ENCODE measurements at regions not wholly inside any gene's neighbourhood (a gene's known extent, or its start where the extent isn't known, plus 50 kb on each side); places are given as distances from the start of the nearest gene placed in this dataset.

- DNase-seq (ENCODE audit: low read depth) = no peak
- Histone ChIP-seq H3K9me3 (ENCODE audit: control insufficient read depth, low read length) (no peaks in the 10 kb centered on the region), H3K9ac (ENCODE audit: low read length) (no peak overlapping the region), H3K4me3 (ENCODE audit: low read length) (no peak overlapping the region), H3K36me3 (ENCODE audit: control insufficient read depth, insufficient read depth, low read length, severe bottlenecking) (no peaks in the 10 kb centered on the region), H3K4me1 (ENCODE audit: control insufficient read depth, insufficient read depth, low read length) (peaks cover 29% of the 10 kb centered on the region), H3K27me3 (replicated peaks; ENCODE audit: control insufficient read depth, insufficient read depth, low read length) (no peaks in the 10 kb centered on the region)
Measured at GRCh38 chr3:188064831-188065493, 89.0 kb upstream of the LPP start.

GRCh38 chr3:188066141-188066540 lies 87.8 kb upstream of the LPP start:
- H3K9ac ChIP-seq (ENCODE audit: low read length) = no peak overlapping the region
- no peaks in the 10 kb centered on the region for H3K9me3 ChIP-seq (ENCODE audit: control insufficient read depth, low read length)
- peaks cover 25% of the 10 kb centered on the region for H3K4me1 ChIP-seq (ENCODE audit: control insufficient read depth, insufficient read depth, low read length)
- H3K4me3 ChIP-seq (ENCODE audit: low read length) = no peak overlapping the region
- no peaks in the 10 kb centered on the region for H3K27me3 ChIP-seq (replicated peaks; ENCODE audit: control insufficient read depth, insufficient read depth, low read length)
- no peaks in the 10 kb centered on the region for H3K36me3 ChIP-seq (ENCODE audit: control insufficient read depth, insufficient read depth, low read length, severe bottlenecking)
- peak; percentile 44 for DNase-seq (ENCODE audit: low read depth)

GRCh38 chr3:188067932-188068331 lies 86.0 kb upstream of the LPP start:
- H3K36me3 ChIP-seq (ENCODE audit: control insufficient read depth, insufficient read depth, low read length, severe bottlenecking) = no peaks in the 10 kb centered on the region
- no peak overlapping the region for H3K4me3 ChIP-seq (ENCODE audit: low read length)
- peaks cover 26% of the 10 kb centered on the region for H3K4me1 ChIP-seq (ENCODE audit: control insufficient read depth, insufficient read depth, low read length)
- H3K9me3 ChIP-seq (ENCODE audit: control insufficient read depth, low read length) = no peaks in the 10 kb centered on the region
- H3K27me3 ChIP-seq (replicated peaks; ENCODE audit: control insufficient read depth, insufficient read depth, low read length) = no peaks in the 10 kb centered on the region
- peak; percentile 51 for DNase-seq (ENCODE audit: low read depth)
- no peak overlapping the region for H3K9ac ChIP-seq (ENCODE audit: low read length)

DNA sequence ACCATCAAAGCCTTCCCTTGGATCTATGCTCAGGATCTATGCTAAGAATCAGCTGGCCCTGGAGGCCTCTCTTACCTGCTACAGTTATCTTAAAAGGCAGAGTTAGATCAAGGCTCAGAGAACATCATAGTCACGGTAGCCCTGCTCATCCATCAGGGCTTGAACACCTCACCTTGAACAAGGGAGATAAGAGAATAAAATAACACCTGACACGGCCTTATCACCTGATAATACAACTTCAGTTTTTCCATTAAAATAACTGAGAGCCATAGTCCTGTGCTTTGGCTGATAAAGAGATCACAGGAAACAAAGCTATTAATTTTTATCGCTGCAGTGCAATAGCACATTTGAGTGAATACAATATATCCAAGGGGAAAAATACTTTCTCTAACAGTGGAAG lies 85.6 kb upstream of the LPP start:
- H3K4me3 ChIP-seq (ENCODE audit: low read length) = no peak overlapping the region
- H3K27me3 ChIP-seq (replicated peaks; ENCODE audit: control insufficient read depth, insufficient read depth, low read length) = no peaks in the 10 kb centered on the region
- H3K9me3 ChIP-seq (ENCODE audit: control insufficient read depth, low read length) = no peaks in the 10 kb centered on the region
- no peaks in the 10 kb centered on the region for H3K36me3 ChIP-seq (ENCODE audit: control insufficient read depth, insufficient read depth, low read length, severe bottlenecking)
- no peak for DNase-seq (ENCODE audit: low read depth)
- H3K4me1 ChIP-seq (ENCODE audit: control insufficient read depth, insufficient read depth, low read length) = peaks cover 28% of the 10 kb centered on the region
- no peak overlapping the region for H3K9ac ChIP-seq (ENCODE audit: low read length)

DNA sequence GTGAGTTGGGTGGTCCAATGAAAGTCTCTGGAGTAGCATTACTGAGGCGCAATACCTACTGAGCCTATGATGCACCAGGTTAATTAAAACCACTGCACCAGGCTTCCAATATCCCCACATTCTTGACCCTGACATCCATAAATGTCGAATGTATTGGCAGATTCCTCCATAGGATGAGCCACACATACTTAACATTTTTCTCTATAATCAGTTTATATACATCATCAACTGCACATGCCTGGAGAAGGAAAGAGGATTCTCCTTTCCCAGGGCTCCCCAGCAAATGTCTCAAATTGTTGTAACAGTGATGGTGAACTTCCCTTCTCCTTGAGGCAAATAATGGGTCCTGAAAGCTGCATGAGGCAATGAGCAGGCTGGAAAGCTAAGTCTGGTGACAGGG lies 82.3 kb upstream of the LPP start:
- Histone ChIP-seq H3K9me3 (ENCODE audit: control insufficient read depth, low read length) (no peaks in the 10 kb centered on the region), H3K36me3 (ENCODE audit: control insufficient read depth, insufficient read depth, low read length, severe bottlenecking) (no peaks in the 10 kb centered on the region), H3K9ac (ENCODE audit: low read length) (no peak overlapping the region), H3K27me3 (replicated peaks; ENCODE audit: control insufficient read depth, insufficient read depth, low read length) (no peaks in the 10 kb centered on the region), H3K4me1 (ENCODE audit: control insufficient read depth, insufficient read depth, low read length) (peaks cover 28% of the 10 kb centered on the region), H3K4me3 (ENCODE audit: low read length) (no peak overlapping the region)
- DNase-seq (ENCODE audit: low read depth) = no peak

DNA sequence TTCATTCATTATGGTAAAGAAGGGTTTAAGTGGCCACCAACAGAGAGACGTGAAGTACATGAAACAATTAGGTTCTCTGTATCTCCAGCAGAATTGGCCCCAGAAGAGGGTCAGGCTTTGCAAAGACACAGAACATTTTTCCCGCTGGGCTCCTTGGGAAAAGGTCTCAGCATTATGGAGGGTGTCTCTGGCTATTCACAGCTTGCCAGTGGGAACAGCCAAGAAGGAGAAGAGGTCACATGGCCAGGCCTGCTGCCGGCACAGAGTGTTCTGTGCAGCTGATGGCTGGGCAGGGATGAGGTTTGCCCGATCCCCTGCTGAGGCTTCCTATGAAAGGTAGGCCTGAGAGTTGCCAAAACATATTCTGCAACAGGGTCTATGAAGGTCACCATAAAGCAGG lies 77.8 kb upstream of the LPP start:
- Histone ChIP-seq H3K36me3 (ENCODE audit: control insufficient read depth, insufficient read depth, low read length, severe bottlenecking) (no peaks in the 10 kb centered on the region), H3K9ac (ENCODE audit: low read length) (no peak overlapping the region), H3K9me3 (ENCODE audit: control insufficient read depth, low read length) (peaks cover 8% of the 10 kb centered on the region), H3K4me1 (ENCODE audit: control insufficient read depth, insufficient read depth, low read length) (peaks cover 38% of the 10 kb centered on the region), H3K27me3 (replicated peaks; ENCODE audit: control insufficient read depth, insufficient read depth, low read length) (no peaks in the 10 kb centered on the region), H3K4me3 (ENCODE audit: low read length) (no peak overlapping the region)
- no peak for DNase-seq (ENCODE audit: low read depth)

- Histone ChIP-seq H3K36me3 (ENCODE audit: control insufficient read depth, insufficient read depth, low read length, severe bottlenecking) (no peaks in the 10 kb centered on the region), H3K4me1 (ENCODE audit: control insufficient read depth, insufficient read depth, low read length) (peaks cover 48% of the 10 kb centered on the region), H3K4me3 (ENCODE audit: low read length) (no peak overlapping the region), H3K9me3 (ENCODE audit: control insufficient read depth, low read length) (peaks cover 8% of the 10 kb centered on the region), H3K27me3 (replicated peaks; ENCODE audit: control insufficient read depth, insufficient read depth, low read length) (no peaks in the 10 kb centered on the region), H3K9ac (ENCODE audit: low read length) (peak overlapping the region; percentile 65)
- DNase-seq (ENCODE audit: low read depth) = no peak
Measured at GRCh38 chr3:188077160-188077799, 76.7 kb upstream of the LPP start.

- Histone ChIP-seq H3K4me1 (ENCODE audit: control insufficient read depth, insufficient read depth, low read length) (peaks cover 46% of the 10 kb centered on the region), H3K27me3 (replicated peaks; ENCODE audit: control insufficient read depth, insufficient read depth, low read length) (no peaks in the 10 kb centered on the region), H3K36me3 (ENCODE audit: control insufficient read depth, insufficient read depth, low read length, severe bottlenecking) (no peaks in the 10 kb centered on the region), H3K4me3 (ENCODE audit: low read length) (no peak overlapping the region), H3K9ac (ENCODE audit: low read length) (no peak overlapping the region), H3K9me3 (ENCODE audit: control insufficient read depth, low read length) (peaks cover 8% of the 10 kb centered on the region)
- no peak for DNase-seq (ENCODE audit: low read depth)
Measured at GRCh38 chr3:188080091-188080490, 73.9 kb upstream of the LPP start.

- peak; percentile 22 for DNase-seq (ENCODE audit: low read depth)
- Histone ChIP-seq H3K36me3 (ENCODE audit: control insufficient read depth, insufficient read depth, low read length, severe bottlenecking) (no peaks in the 10 kb centered on the region), H3K27me3 (replicated peaks; ENCODE audit: control insufficient read depth, insufficient read depth, low read length) (no peaks in the 10 kb centered on the region), H3K9ac (ENCODE audit: low read length) (peak overlapping the region; percentile 57), H3K4me3 (ENCODE audit: low read length) (peak overlapping the region; percentile 25), H3K4me1 (ENCODE audit: control insufficient read depth, insufficient read depth, low read length) (peaks cover 30% of the 10 kb centered on the region), H3K9me3 (ENCODE audit: control insufficient read depth, low read length) (peaks cover 8% of the 10 kb centered on the region)
Measured at GRCh38 chr3:188082031-188082430, 71.9 kb upstream of the LPP start.

- Histone ChIP-seq H3K4me3 (ENCODE audit: low read length) (peak overlapping the region; percentile 25), H3K4me1 (ENCODE audit: control insufficient read depth, insufficient read depth, low read length) (peaks cover 27% of the 10 kb centered on the region)
- DNase-seq (ENCODE audit: low read depth) = no peak
Measured at GRCh38 chr3:188082450-188082849, 71.5 kb upstream of the LPP start.

DNA sequence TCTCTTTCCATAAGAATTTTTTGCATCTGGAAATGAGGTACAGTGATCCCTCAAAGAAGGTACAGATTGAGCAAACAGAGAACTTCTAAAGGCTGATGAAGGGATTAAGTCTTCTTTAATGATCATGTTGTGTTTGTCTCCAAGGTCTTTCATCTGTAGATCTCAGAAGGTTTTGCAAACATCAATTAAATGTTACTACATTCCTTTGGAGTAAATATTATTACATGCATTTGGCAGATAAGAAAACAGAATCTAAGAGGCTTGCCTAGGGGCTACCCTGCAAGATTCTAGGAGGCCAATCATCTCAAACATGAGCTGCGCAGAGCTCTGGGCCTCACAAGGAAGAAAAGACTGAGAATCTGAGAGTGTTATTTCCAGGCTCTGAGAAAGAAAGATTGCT lies 70.9 kb upstream of the LPP start:
- H3K36me3 ChIP-seq (ENCODE audit: control insufficient read depth, insufficient read depth, low read length, severe bottlenecking) = no peaks in the 10 kb centered on the region

More at GRCh38 chr3:188082450-188082849, 71.5 kb upstream of the LPP start:
- Histone ChIP-seq H3K36me3 (ENCODE audit: control insufficient read depth, insufficient read depth, low read length, severe bottlenecking) (no peaks in the 10 kb centered on the region), H3K9ac (ENCODE audit: low read length) (no peak overlapping the region), H3K27me3 (replicated peaks; ENCODE audit: control insufficient read depth, insufficient read depth, low read length) (no peaks in the 10 kb centered on the region), H3K9me3 (ENCODE audit: control insufficient read depth, low read length) (peaks cover 8% of the 10 kb centered on the region)

More for the DNA sequence above, 70.9 kb upstream of the LPP start:
- H3K4me3 ChIP-seq (ENCODE audit: low read length) = no peak overlapping the region
- no peak overlapping the region for H3K9ac ChIP-seq (ENCODE audit: low read length)
- DNase-seq (ENCODE audit: low read depth) = no peak
- no peaks in the 10 kb centered on the region for H3K27me3 ChIP-seq (replicated peaks; ENCODE audit: control insufficient read depth, insufficient read depth, low read length)
- peaks cover 8% of the 10 kb centered on the region for H3K9me3 ChIP-seq (ENCODE audit: control insufficient read depth, low read length)
- peaks cover 22% of the 10 kb centered on the region for H3K4me1 ChIP-seq (ENCODE audit: control insufficient read depth, insufficient read depth, low read length)
